Progenitor cell of endocrine pancreas (in vitro differentiated cells): ENCODE measurements at regions not wholly inside any gene's neighbourhood (a gene's known extent, or its start where the extent isn't known, plus 50 kb on each side); places are given as distances from the start of the nearest gene placed in this dataset.

Source experiments
- DNase-seq: peaks from one replicate; pipeline ENCODE4 v3.0.0; 2021; ENCODE audit warnings: low spot score; ENCODE audit not compliant: unreplicated experiment
- H3K27ac Mint-ChIP-seq: 2 replicates; pipeline ENCODE4 v1.8.0; 2021; ENCODE audit warnings: mild to moderate bottlenecking, moderate library complexity, mixed read lengths
- H3K27me3 Mint-ChIP-seq: 2 replicates; pipeline ENCODE4 v1.8.0; 2021; ENCODE audit warnings: mixed read lengths
- H3K36me3 Mint-ChIP-seq: 2 replicates; pipeline ENCODE4 v1.8.0; 2022; ENCODE audit warnings: mixed read lengths; ENCODE audit not compliant: insufficient read depth
- H3K4me1 Mint-ChIP-seq: 2 replicates; pipeline ENCODE4 v1.8.0; 2021; ENCODE audit warnings: low read depth, mixed read lengths
- H3K4me3 Mint-ChIP-seq: 2 replicates; pipeline ENCODE4 v1.8.0; 2021; ENCODE audit warnings: low read depth, mild to moderate bottlenecking, moderate library complexity, mixed read lengths
- H3K9me3 Mint-ChIP-seq: 2 replicates; pipeline ENCODE4 v1.8.0; 2021; ENCODE audit warnings: low read depth, mixed read lengths
- TF ChIP-seq, protein P1 (sequence below): fragments of 200-600 bp; sonication (generic); IDR thresholded peaks from one replicate; pipeline ENCODE4 v1.5.0; 2021; ENCODE audit warnings: antibody characterized with exemption, mild to moderate bottlenecking; ENCODE audit not compliant: unreplicated experiment

DNA sequence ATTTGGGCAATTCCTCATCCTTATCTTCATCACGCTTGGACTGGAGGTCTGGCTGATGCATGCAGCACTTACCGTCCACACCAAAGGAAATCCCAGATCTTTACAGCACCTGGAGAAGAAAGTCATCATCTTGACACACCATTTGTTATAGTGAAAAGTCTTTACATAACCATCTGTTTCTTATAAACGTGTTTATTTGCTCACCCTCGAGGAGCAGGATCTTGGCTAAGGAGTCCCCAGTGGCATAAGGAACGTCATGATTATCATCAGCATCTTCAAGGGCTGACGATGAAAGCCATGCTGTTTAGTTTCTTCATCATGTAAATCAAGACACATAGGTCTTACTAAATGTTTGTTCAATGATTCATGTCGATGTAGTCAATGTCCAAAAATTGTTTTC is 248.8 kb upstream of the ELAC2 start:
- no peak overlapping the region for H3K27ac Mint-ChIP-seq
- no peak overlapping the region for H3K4me3 Mint-ChIP-seq
- H3K27me3 Mint-ChIP-seq, result no peaks in the 10 kb centered on the region
- DNase-seq, result no peak
- H3K4me1 Mint-ChIP-seq, result peaks cover 8% of the 10 kb centered on the region
- TF ChIP-seq, protein P1, sequence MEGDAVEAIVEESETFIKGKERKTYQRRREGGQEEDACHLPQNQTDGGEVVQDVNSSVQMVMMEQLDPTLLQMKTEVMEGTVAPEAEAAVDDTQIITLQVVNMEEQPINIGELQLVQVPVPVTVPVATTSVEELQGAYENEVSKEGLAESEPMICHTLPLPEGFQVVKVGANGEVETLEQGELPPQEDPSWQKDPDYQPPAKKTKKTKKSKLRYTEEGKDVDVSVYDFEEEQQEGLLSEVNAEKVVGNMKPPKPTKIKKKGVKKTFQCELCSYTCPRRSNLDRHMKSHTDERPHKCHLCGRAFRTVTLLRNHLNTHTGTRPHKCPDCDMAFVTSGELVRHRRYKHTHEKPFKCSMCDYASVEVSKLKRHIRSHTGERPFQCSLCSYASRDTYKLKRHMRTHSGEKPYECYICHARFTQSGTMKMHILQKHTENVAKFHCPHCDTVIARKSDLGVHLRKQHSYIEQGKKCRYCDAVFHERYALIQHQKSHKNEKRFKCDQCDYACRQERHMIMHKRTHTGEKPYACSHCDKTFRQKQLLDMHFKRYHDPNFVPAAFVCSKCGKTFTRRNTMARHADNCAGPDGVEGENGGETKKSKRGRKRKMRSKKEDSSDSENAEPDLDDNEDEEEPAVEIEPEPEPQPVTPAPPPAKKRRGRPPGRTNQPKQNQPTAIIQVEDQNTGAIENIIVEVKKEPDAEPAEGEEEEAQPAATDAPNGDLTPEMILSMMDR, result no peak
- no peaks in the 10 kb centered on the region for H3K36me3 Mint-ChIP-seq
- no peaks in the 10 kb centered on the region for H3K9me3 Mint-ChIP-seq

DNA sequence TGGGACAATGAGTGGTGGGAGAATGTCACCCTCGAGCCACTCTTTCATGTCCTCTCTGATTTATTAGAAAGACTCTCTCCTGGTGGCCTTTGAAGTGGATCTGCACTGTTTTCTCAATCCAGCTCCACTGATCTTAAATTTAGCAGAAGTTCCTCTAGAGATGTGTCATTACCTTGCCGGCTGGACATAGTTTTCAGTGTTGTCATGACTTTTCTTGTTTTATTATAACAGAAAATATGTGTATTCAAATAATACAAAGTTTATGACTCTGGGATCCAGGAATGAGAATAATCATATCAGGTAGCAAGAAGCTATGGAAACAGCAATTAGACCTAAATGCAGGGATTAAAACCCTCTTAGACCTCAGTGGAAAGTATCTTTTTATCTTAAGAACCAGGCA is 247.5 kb upstream of the ELAC2 start:
- H3K27ac Mint-ChIP-seq, result no peak overlapping the region
- no peaks in the 10 kb centered on the region for H3K9me3 Mint-ChIP-seq
- TF ChIP-seq, protein P1, result no peak
- H3K4me1 Mint-ChIP-seq, result peaks cover 10% of the 10 kb centered on the region
- no peak overlapping the region for H3K4me3 Mint-ChIP-seq
- no peak for DNase-seq
- no peaks in the 10 kb centered on the region for H3K36me3 Mint-ChIP-seq
- H3K27me3 Mint-ChIP-seq, result no peaks in the 10 kb centered on the region

DNA sequence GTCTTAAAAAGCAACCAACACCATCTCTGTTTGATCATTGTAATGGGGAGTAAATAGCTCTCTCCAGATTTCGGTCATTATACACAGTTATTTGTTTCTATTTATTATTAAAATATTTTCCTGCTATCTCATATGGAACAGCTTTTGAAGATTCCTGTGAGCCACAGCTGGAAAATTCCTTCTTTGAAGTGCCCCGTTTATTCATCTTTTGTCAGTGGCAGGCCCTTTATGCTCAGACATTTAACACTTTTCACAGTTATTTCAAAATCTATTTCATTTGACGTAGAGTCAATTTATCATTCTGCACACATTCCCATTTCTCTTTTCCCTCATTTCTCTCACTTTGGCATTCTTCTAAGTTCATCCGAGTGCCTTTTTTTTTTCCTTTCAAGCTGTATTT is 245.9 kb upstream of the ELAC2 start:
- Mint-ChIP-seq H3K27me3 (no peaks in the 10 kb centered on the region), H3K9me3 (no peaks in the 10 kb centered on the region), H3K27ac (no peak overlapping the region), H3K36me3 (no peaks in the 10 kb centered on the region), H3K4me1 (peaks cover 2% of the 10 kb centered on the region), H3K4me3 (no peak overlapping the region)
- TF ChIP-seq, protein P1, result no peak
- DNase-seq, result no peak

DNA sequence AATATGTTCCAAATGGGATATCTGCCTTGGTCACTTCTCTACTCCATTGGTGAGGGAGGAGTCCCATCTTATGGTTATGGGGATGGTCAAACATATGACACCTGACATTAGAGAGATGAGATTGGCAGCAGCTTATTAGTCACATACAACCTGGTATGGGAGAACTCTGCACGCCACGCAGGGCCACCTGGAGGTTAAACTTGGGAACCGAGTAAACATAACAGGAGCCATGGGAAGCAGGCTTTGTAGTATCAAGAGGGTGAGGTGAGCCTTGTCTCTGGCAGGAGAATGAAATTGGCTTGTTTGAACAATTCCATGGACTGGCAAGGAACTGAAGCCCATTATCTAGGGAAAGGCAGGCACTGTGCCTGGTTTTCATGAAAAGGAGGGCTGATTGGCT is 238.7 kb upstream of the ELAC2 start:
- no peaks in the 10 kb centered on the region for H3K27me3 Mint-ChIP-seq

DNA sequence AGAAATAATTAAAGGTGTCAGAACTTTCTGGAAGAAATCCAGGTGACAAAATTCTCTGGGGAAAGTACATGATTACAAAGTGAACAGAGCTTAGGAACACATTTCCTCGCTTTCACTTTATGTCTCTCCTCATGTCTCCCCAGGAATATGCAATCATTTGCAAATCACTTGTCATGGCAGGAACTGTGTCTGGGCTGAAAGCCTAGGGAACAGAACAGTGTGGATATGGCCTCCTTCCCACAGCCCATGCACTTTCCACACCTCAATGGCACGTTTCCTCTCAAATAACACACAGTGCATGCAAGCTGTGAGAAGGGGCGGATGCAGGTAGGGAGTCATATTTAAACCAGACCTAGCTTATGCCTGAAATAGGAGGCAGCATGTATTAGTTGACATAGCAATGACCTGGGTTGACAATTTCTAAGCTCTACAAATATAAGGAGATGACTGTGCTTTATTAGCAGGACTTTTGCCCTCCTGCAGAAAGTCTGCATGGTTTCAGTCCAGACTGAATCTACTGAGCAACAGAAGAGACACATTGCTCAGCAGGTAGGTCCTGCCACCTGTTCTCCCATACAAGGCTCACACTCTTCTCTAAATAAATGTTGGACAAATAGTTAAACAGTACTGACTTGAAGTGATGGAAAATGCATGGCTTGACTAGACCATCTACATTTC is 236.0 kb upstream of the ELAC2 start:
- Mint-ChIP-seq H3K4me3 (no peak overlapping the region), H3K4me1 (peaks cover 4% of the 10 kb centered on the region), H3K27ac (no peak overlapping the region), H3K27me3 (no peaks in the 10 kb centered on the region), H3K36me3 (peaks cover 3% of the 10 kb centered on the region), H3K9me3 (peaks cover 5% of the 10 kb centered on the region)
- DNase-seq, result no peak
- TF ChIP-seq, protein P1, result no peak

More for the DNA sequence above, 238.7 kb upstream of the ELAC2 start:
- Mint-ChIP-seq H3K27ac (no peak overlapping the region), H3K9me3 (peaks cover 5% of the 10 kb centered on the region), H3K36me3 (no peaks in the 10 kb centered on the region), H3K4me3 (no peak overlapping the region), H3K4me1 (peaks cover 5% of the 10 kb centered on the region)
- no peak for DNase-seq
- TF ChIP-seq, protein P1, result no peak
